A549 (cell line): ENCODE measurements at regions not wholly inside any gene's neighbourhood (a gene's known extent, or its start where the extent isn't known, plus 50 kb on each side); places are given as distances from the start of the nearest gene placed in this dataset.

Experiments used
- ATAC-seq, 2 experiments: fragments of 200-7000 bp in 1 of 2; fragments of >200 bp in 1 of 2; cut with Nextera tagmentation in 1 of 2; cut with Tn5 transposase in 1 of 2; 3 replicates each; pipeline versions ENCODE4 v1.8.0 to v1.9.1; 2018 to 2020; ENCODE audit warnings: mild to moderate bottlenecking in 1 of 2, moderate library complexity in 1 of 2
- CTCF ChIA-PET: fragments of 300-600 bp; sonication (Branson Sonifier 250); formaldehyde crosslinking; extraction: SDS; loops from one replicate; lab custom pipeline; 2021; ENCODE audit warnings: antibody characterized with exemption, inconsistent platforms; lab: Yijun Ruan, JAX
- POLR2A ChIA-PET: fragments of 350-600 bp; formaldehyde crosslinking; extraction: SDS; loops from one replicate; lab custom pipeline; 2021; ENCODE audit warnings: antibody characterized with exemption, inconsistent platforms; lab: Yijun Ruan, JAX
- DNase-seq, 2 experiments: peaks; one replicate each; pipeline versions ENCODE4 v3.0.0 to v3.0.0-alpha.2; 2011 to 2016; ENCODE audit warnings: low read depth in 1 of 2, low spot score in 1 of 2
- FAIRE-seq: peaks from 2 replicates; lab custom pipeline; 2011; peaks lifted over from hg19 to GRCh38; lab: Jason Lieb, UNC
- H3K27ac ChIP-seq, 2 experiments: fragments of >200 bp; sonication (Bioruptor Twin); formaldehyde crosslinking; 3 replicates each; pipeline ENCODE4 v1.5.1; 2016 to 2017
- H3K4me1 ChIP-seq: fragments of >200 bp; sonication (Bioruptor Twin); formaldehyde crosslinking; 3 replicates; pipeline ENCODE4 v1.6.1; 2016
- H3K4me2 ChIP-seq: fragments of >200 bp; sonication (Bioruptor Twin); formaldehyde crosslinking; 3 replicates; pipeline ENCODE4 v1.6.1; 2016
- H3K4me3 ChIP-seq: fragments of >200 bp; sonication (Bioruptor Twin); formaldehyde crosslinking; 3 replicates; pipeline ENCODE4 v1.5.1; 2016
- H3K9me3 ChIP-seq: fragments of >200 bp; sonication (Bioruptor Twin); formaldehyde crosslinking; 3 replicates; pipeline ENCODE4 v1.6.1; 2016
- BCL3 ChIP-seq: fragments of >200 bp; sonication (Bioruptor Twin); formaldehyde crosslinking; IDR thresholded peaks from 3 replicates; pipeline ENCODE4 v1.6.1; 2016
- BHLHE40 ChIP-seq: IDR thresholded peaks from 2 replicates; pipeline ENCODE4 v1.6.1; 2012; ENCODE audit warnings: low read depth, low read length, inconsistent platforms
- CHD2 ChIP-seq: fragments of 150-350 bp; IDR thresholded peaks from 2 replicates; pipeline ENCODE4 v1.6.1; 2014; ENCODE audit warnings: low read length; ENCODE audit not compliant: partially characterized antibody
- CHD4 ChIP-seq: fragments of 200-600 bp; sonication (generic); IDR thresholded peaks from 2 replicates; pipeline ENCODE4 v1.6.1; 2016; ENCODE audit warnings: antibody characterized with exemption, mild to moderate bottlenecking, borderline replicate concordance
- E2F6 ChIP-seq: IDR thresholded peaks from 2 replicates; pipeline ENCODE4 v1.6.1; 2012; ENCODE audit warnings: low read depth, borderline replicate concordance
- EHF ChIP-seq: fragments of 250-450 bp; sonication (Bioruptor Pico); IDR thresholded peaks from 2 replicates; pipeline ENCODE4 v1.5.0; 2020; ENCODE audit warnings: mild to moderate bottlenecking
- EHMT2 ChIP-seq: fragments of 200-600 bp; sonication (generic); IDR thresholded peaks from 2 replicates; pipeline ENCODE4 v1.6.1; 2016; ENCODE audit warnings: antibody characterized with exemption, low read depth, mild to moderate bottlenecking, moderate library complexity
- FOSB ChIP-seq: fragments of 250-450 bp; sonication (Bioruptor Pico); IDR thresholded peaks from 2 replicates; pipeline ENCODE4 v1.5.0; 2020; ENCODE audit warnings: mild to moderate bottlenecking, moderate library complexity
- FOSL2 ChIP-seq, 2 experiments: fragments of 450-650 bp in 1 of 2; fragments of >200 bp in 1 of 2; sonication (Bioruptor Twin) in 1 of 2; formaldehyde crosslinking; IDR thresholded peaks; 2 replicates each; pipeline versions ENCODE4 v1.5.0 to v1.6.1; 2016 to 2020; ENCODE audit warnings: mild to moderate bottlenecking in 1 of 2, moderate library complexity in 1 of 2
- FOXS1 ChIP-seq: fragments of 250-450 bp; sonication (Bioruptor Pico); IDR thresholded peaks from 2 replicates; pipeline ENCODE4 v1.5.0; 2020; ENCODE audit warnings: mild to moderate bottlenecking, moderate library complexity
- HES2 ChIP-seq: fragments of >200 bp; sonication (Bioruptor Twin); formaldehyde crosslinking; IDR thresholded peaks from 2 replicates; pipeline ENCODE4 v1.6.1; 2016
- JUN ChIP-seq, 2 experiments: fragments of >200 bp; sonication (Bioruptor Twin); formaldehyde crosslinking; IDR thresholded peaks; 2 replicates in 1 of 2; 3 replicates in 1 of 2; pipeline ENCODE4 v1.6.1; 2016 to 2017
- MAFK ChIP-seq: fragments of 450-650 bp; IDR thresholded peaks from 2 replicates; pipeline ENCODE4 v1.6.1; 2014; ENCODE audit not compliant: partially characterized antibody
- MAZ ChIP-seq: fragments of 150-350 bp; IDR thresholded peaks from 2 replicates; pipeline ENCODE4 v1.6.1; 2014; ENCODE audit warnings: antibody characterized with exemption, low read depth, low read length, borderline replicate concordance
- NPAS2 ChIP-seq: fragments of 250-450 bp; sonication (Bioruptor Pico); IDR thresholded peaks from 2 replicates; pipeline ENCODE4 v1.8.0; 2022; ENCODE audit warnings: mild to moderate bottlenecking, moderate library complexity, borderline replicate concordance
- PHF8 ChIP-seq: fragments of 200-600 bp; sonication (generic); IDR thresholded peaks from 2 replicates; pipeline ENCODE4 v1.6.1; 2016; ENCODE audit warnings: low read depth, mild to moderate bottlenecking, antibody characterized with exemption, moderate library complexity, borderline replicate concordance
- POLR2A ChIP-seq: IDR thresholded peaks from 2 replicates; pipeline ENCODE4 v1.6.1; 2012; ENCODE audit warnings: mild to moderate bottlenecking, low read length
- RAD21 ChIP-seq, 2 experiments: fragments of >200 bp in 1 of 2; sonication (Bioruptor Twin) in 1 of 2; formaldehyde crosslinking in 1 of 2; IDR thresholded peaks in 1 of 2; conservative IDR thresholded peaks in 1 of 2; 2 replicates in 1 of 2; 3 replicates in 1 of 2; pipeline ENCODE4 v1.6.1; 2012 to 2018; ENCODE audit warnings: inconsistent platforms in 1 of 2
- REST ChIP-seq: fragments of 200-600 bp; sonication (generic); IDR thresholded peaks from 2 replicates; pipeline ENCODE4 v1.6.1; 2016; ENCODE audit warnings: antibody characterized with exemption, mild to moderate bottlenecking, moderate library complexity
- SREBF2 ChIP-seq: fragments of 450-650 bp; IDR thresholded peaks from 2 replicates; pipeline ENCODE4 v1.6.1; 2014; ENCODE audit warnings: mild to moderate bottlenecking, moderate library complexity
- ZC3H11A ChIP-seq: fragments of 450-650 bp; IDR thresholded peaks from 2 replicates; pipeline ENCODE4 v1.6.1; 2014; ENCODE audit warnings: antibody characterized with exemption, mild to moderate bottlenecking
- ZNF302 ChIP-seq: fragments of 250-450 bp; sonication (Bioruptor Pico); IDR thresholded peaks from 2 replicates; pipeline ENCODE4 v1.9.0; 2021; ENCODE audit warnings: inconsistent platforms, mild to moderate bottlenecking, moderate library complexity
- WGBS: methylation state at CpG from one replicate; pipeline ENCODE4 v1.1.6; 2017; ENCODE audit errors: missing lambda C conversion rate; 5-methylcytosine and 5-hydroxymethylcytosine counted together

- Histone ChIP-seq H3K4me2 (no peak overlapping the region), H3K4me1 (no peaks in the 10 kb centered on the region), H3K27ac (no peak overlapping the region), H3K9me3 (no peaks in the 10 kb centered on the region), H3K4me3 (no peak overlapping the region)
- ChIA-PET POLR2A (no interaction called here), CTCF (no interaction called here)
- 66% methylated on average over 1 of the region's 1 CpG for WGBS
- FAIRE-seq = no peak
- no peak for DNase-seq
- ATAC-seq = no peak
- TF ChIP-seq BHLHE40 (no peak), JUN (IDR thresholded peaks at IDR 0.05) (no peak), FOSB (CRISPR knock-in tag) (no peak), REST (no peak), RAD21 (conservative IDR thresholded peaks at IDR 0.05 in 1 of 2, IDR thresholded peaks at IDR 0.05 in 1 of 2) (no peak), MAZ (no peak), FOSL2 (IDR thresholded peaks at IDR 0.05) (no peak), FOSL2 (CRISPR knock-in tag; IDR thresholded peaks at IDR 0.05) (no peak), PHF8 (no peak), CHD4 (no peak), EHMT2 (no peak), SREBF2 (no peak), ZC3H11A (no peak), NPAS2 (CRISPR knock-in tag) (no peak), EHF (no peak), POLR2A (no peak), ZNF302 (CRISPR knock-in tag) (no peak)
- TF ChIP-seq, all 56 proteins: peak for 0
Observed at GRCh38 chr13:74316547-74316946, 182.3 kb upstream of the KLF12 start.

GRCh38 chr13:74306496-74306895 lies 172.3 kb upstream of the KLF12 start:
- H3K4me1 ChIP-seq = no peaks in the 10 kb centered on the region
- no peak overlapping the region for H3K27ac ChIP-seq
- no peak for FAIRE-seq
- H3K4me2 ChIP-seq = no peak overlapping the region
- H3K9me3 ChIP-seq = no peaks in the 10 kb centered on the region
- H3K4me3 ChIP-seq = no peak overlapping the region
- TF ChIP-seq MAZ (no peak), CHD2 (no peak), BCL3 (no peak), HES2 (no peak), E2F6 (no peak), MAFK (no peak), FOXS1 (CRISPR knock-in tag) (no peak)
- TF ChIP-seq, all 56 proteins: peak for 0
- POLR2A ChIA-PET = no interaction called here
- CTCF ChIA-PET = interaction anchor here (1.2 kb wide), 1 partner anchor 19 kb away, joined by 5 read pairs; no protein-coding TSS in a partner anchor
- no peak for DNase-seq
- no peak for ATAC-seq
- WGBS = 29% methylated on average over 2 of the region's 2 CpGs
